T47D (cell line): ENCODE measurements at regions not wholly inside any gene's neighbourhood (a gene's known extent, or its start where the extent isn't known, plus 50 kb on each side); places are given as distances from the start of the nearest gene placed in this dataset.
A peak's percentile ranks its signal among the peaks of the same experiment; 100 is the strongest.

Source experiments
- DNase-seq, 2 experiments: peaks; one replicate each; pipeline versions ENCODE4 v3.0.0 to v3.0.0-alpha.2; 2011 to 2012; ENCODE audit warnings: low read depth in 1 of 2, low spot score in 1 of 2
- JUND ChIP-seq: IDR thresholded peaks from 2 replicates; pipeline ENCODE4 v1.6.1; 2012; ENCODE audit warnings: low read depth
- in situ Hi-C: cut with HindIII; loops from 2 replicates; pipeline ENCODE4 v1.10.0; 2016; ENCODE audit warnings: low sequenced_read_pairs, low pct_unique_long_range_greater_than_20kb

DNA sequence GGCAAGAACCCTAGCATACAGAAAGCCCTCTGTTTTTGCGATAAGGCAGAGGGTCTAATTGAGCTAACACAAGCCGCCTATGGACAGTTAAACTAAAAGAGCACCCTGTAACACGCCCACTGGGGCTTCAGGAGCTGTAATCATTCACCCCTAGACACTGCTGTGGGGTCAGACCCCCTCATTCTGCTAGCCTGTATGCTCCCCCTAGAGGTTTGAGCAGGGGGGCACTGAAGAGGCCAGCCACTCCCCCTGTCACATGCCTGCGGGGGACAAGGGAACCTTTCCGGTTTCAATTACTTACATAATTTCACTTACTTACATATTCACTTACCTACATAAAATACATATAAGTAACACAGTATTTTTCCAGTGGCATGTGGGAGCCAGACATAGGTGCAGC is 469.5 kb upstream of the FAM241A start:
- in situ Hi-C loops, result no loop called here
- TF ChIP-seq JUND, result no peak
- DNase-seq, result no peak

DNA sequence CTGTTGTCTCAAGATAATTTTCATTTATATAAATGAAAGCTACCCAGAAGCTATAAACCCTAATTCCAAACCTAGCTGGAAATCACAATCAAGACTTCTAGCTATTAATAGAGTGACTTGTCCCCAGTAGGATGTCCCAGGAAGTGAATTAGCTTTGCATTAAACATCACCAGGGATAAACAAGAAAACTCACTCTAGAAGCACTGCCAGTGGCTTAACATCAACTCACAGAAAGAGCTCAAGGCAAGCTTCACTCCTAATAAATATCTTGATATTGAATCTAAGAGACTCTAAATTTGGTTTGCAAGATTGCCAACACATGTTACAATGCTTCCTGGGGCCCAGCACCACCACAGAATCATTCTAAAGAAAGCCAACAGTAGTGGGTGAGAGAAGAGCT is 468.7 kb upstream of the FAM241A start:
- no peak for TF ChIP-seq JUND
- no peak for DNase-seq
- in situ Hi-C loops, result no loop called here

DNA sequence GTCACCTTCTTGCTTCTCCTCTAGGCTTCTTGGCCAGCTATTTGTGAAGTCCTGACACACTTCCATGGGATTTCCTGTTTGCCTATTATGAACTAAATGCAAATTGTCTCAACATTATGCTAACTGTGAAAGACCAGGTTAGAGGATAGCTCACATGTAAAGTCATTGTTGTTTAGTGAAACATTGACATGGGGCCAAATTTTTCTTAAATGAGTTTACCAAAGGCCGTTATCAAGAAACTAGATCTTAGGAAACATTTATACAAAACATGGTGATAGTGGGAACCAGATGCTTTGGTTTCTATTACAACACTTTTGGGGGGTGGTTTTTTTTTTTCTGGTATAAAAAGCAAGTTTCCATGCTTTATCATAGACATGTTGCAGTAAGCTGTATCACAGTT is 466.8 kb upstream of the FAM241A start:
- no peak for TF ChIP-seq JUND
- in situ Hi-C loops, result no loop called here
- no peak for DNase-seq

DNA sequence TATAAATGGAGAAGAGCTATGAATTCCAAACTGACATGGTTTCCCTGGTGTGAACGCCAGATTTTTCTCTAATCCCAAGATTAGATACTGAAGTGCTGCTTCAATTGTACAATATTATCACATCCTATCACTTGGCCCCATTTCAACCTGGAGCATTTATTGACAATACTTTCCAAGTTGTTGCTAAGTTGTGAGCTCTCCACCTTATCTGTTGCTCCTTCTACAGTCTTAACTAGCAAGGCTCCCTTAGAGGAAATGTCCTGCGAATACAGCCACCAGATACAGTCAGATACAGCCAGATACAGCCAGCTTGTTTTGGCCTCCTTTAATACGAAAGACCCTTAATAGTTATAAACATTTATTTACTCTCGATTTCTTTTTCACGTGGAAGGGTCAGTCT is 466.3 kb upstream of the FAM241A start:
- DNase-seq, result no peak
- no peak for TF ChIP-seq JUND
- in situ Hi-C loops, result no loop called here

DNA sequence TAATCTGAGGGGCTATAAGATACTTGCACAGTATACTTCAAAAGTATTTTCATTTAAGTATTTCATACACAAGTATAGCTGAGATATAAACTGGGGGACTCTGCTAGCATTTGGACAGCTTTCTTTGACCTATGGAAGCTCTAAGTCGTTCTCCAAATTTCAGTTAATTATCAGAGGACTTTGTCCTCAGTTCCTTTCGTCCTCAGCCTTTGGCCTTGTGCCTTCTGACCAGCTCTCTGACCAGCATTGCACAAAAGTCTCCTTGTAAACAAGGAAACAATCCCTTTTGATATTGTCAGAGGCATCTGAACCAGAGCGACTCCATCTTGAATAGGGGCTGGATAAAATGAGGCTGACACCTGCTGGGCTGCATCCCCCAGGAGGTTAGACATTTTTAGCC is 464.0 kb upstream of the FAM241A start:
- no peak for TF ChIP-seq JUND
- in situ Hi-C loops, result no loop called here
- no peak for DNase-seq

DNA sequence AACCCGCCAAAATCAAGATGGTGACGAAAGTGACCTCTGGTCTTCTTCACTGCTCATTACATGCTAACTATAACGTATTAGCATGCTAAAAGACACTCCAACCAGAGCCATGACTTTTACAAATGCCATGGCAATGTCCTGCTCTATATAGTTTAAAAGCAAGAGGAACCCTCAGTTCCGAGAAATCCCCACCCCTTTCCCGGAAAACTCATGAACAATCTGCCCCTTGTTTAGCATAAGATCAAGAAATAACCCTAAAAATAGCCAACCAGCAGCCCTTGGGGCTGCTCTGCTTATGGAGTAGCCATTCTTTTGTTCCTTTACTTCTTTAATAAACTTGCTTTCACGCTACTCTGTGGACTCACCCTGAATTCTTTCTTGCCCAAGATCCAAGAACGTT is 463.5 kb upstream of the FAM241A start:
- no peak for TF ChIP-seq JUND
- no peak for DNase-seq
- in situ Hi-C loops, result no loop called here

DNA sequence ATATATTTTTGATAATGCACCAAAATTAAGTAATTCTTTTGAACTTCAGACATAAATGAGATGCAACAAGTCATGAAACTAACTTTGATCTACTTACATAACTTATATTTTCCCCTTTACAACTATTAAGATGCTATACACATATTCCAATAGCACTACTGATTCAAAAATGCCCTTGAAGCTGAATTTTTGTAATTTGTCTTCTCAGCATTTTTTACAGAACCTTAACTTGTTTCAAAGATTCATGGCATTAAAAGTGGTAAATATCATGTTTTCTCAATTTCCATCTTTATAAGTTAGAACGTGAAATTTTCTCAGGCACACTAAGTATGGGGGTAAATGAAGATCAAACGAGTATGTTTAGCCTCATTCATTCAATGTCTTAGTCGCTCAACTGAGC is 460.0 kb upstream of the FAM241A start:
- DNase-seq, result no peak
- in situ Hi-C loops, result no loop called here
- TF ChIP-seq JUND, result no peak

DNA sequence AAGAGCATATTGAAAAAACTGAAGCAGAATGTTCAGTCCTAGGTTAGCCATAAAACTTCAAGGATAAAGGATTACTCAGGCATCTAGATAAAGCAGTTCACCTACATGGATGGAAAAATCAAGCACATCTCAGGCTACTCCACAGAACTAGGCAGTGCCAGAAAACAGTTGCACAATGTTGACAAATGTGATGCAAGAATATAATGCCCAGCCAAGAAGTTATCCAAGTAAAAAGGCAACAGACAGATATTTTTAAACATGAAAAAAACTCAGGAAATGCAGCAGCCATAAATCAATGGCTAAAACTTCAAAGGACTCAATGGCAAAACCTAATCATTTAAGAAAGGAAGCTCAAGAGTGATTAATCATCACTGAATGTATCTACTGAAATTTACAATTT is 456.0 kb upstream of the FAM241A start:
- in situ Hi-C loops, result no loop called here
- TF ChIP-seq JUND, result no peak
- DNase-seq, result peak in 1 of 2 experiments; percentile 49

DNA sequence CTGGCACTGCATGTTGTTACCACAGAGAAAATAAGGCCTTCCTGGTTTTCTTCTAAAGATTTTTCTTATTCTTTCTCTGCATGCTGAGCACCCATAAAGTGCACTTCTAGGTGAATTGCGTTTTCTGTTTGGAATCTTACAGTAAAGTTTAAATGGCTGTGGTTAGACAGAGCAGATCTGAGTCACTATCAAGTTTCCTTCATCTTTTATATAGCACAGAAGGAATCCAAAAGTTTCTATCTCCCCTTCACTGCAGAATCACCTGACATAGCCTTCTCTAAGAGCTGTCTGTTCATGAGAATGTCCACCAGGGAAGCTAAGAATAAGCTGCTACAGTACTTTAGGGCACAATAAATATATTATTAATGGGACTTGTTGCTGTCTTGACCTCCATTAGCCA is 455.5 kb upstream of the FAM241A start:
- TF ChIP-seq JUND, result no peak
- in situ Hi-C loops, result no loop called here
- DNase-seq, result no peak

DNA sequence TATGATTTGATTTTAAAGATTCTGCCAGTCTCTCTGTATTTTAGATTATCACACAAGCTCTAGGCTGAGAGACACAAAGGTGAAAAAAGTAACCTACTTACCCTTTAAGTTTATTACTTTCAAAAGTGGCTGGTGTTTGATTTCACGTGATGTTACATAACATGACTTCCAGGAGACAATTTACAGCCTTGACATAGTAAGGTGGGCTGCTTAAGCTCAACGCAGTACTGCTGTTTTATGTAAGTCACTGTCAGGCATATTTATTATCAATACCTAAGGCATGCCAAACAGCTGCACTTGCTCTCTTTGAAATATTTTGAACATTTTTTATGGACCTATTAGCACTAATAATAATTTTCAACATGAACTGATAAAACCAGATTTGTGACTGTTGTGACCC is 451.5 kb upstream of the FAM241A start:
- TF ChIP-seq JUND, result no peak
- in situ Hi-C loops, result no loop called here
- no peak for DNase-seq

DNA sequence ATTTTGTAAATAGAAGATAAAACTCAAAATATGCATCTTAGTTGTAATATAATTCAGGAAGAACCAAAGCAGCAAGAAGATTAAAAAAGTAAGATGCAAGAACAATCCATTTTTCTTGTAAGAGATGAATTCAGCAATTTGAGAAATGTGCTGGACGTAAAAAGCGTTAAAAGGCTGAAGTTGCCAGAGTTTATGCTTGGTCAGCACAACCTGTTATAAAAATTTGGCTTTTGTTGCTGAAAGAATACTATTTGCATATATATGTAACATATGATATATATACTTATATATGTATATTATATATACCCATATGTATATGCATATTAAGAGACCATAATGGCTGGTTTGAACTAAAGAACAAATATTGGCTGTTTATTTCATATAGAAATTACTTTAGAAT is 449.6 kb upstream of the FAM241A start:
- TF ChIP-seq JUND, result no peak
- no peak for DNase-seq
- in situ Hi-C loops, result no loop called here

DNA sequence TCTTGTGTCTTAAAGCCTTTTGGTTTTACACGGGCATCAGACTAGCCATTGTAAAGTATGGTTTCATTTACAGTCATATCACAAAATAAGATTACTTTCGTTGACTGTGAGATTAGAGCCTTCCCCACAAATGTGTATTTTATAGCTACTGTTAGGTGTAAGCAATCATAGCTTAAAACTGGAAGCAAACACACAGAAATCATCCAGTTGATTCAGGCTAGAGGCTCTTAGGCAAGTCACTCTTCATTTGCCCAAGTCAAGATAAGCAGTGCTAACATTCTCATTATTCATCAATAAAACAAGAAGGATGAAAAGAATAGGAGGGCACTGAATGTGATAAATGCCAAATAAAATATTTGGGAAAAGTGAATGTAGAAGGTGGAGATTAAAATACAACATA is 448.7 kb upstream of the FAM241A start:
- in situ Hi-C loops, result no loop called here
- TF ChIP-seq JUND, result no peak
- no peak for DNase-seq

DNA sequence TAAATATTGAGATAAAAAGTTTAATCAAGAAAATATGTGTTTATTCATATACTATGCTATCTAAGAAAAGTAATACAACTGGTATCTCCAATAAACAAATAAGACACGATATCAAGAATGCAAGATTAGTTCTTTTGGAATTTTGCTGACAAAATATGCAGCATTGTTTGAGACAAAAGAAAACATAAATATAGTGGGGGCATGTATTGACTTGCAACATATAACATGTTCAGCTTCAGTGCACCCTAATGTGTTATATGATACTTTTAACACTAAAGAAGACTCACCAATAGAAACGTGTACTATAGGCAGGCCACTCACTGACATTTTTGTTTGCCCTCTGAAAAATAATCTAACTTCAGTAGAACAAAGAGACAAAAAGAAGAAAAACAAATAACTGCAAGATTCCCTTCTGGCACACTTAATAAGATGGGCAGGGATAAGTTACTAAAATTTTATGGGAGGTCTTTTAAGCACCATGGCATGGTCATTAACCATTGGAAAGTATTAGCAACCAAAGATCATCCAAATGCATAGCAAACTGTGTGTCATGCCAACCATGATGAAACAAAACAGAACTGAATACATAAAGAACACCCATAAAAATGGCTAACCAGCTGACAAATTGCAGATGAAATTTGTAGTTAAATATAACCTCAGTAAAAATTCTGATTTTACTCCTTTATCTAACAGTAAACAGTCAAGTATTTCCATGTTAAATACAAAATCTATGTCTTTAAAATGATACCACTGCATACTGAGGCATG is 447.9 kb upstream of the FAM241A start:
- no peak for TF ChIP-seq JUND

DNA sequence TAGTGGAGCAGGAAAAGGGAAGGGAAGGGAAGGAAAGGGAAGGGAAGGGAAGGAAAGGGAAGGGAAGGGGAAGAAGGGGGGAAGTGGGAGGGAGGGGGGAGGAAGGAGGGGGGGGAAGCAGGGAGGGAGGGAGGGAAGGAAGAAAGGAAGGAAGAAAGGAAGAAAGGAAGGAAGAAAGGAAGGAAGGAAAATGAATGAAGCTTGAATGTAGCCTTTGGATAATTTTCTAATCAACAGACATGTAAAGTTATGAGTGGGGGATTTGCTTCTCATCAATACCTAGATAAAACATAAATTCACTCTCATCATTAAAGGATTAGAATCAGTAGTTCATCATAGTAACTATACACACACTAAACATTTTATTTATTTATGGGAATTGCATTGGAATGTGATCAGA is 446.9 kb upstream of the FAM241A start:
- TF ChIP-seq JUND, result no peak
- in situ Hi-C loops, result no loop called here

More for the DNA sequence above, 447.9 kb upstream of the FAM241A start:
- no peak for DNase-seq
- in situ Hi-C loops, result no loop called here

More for the DNA sequence above, 446.9 kb upstream of the FAM241A start:
- DNase-seq, result no peak
